ENCODE measurements at regions not wholly inside any gene's neighbourhood (a gene's known extent, or its start where the extent isn't known, plus 50 kb on each side); places are given as distances from the start of the nearest gene placed in this dataset.
A peak's percentile ranks its signal among the peaks of the same experiment; 100 is the strongest.
"Not testable (repeated sequence)": the region's sequence is repeated elsewhere in the genome, so short reads cannot be mapped to it uniquely, and the experiment has no call there.

GRCh38 chr1:29804181-29804899 lies 568.0 kb downstream of the PTPRU start:
- DNase-seq, result no peak

- no peak for DNase-seq
These were observed 567.2 kb downstream of the PTPRU start for GRCh38 chr1:29803486-29803885.

DNA sequence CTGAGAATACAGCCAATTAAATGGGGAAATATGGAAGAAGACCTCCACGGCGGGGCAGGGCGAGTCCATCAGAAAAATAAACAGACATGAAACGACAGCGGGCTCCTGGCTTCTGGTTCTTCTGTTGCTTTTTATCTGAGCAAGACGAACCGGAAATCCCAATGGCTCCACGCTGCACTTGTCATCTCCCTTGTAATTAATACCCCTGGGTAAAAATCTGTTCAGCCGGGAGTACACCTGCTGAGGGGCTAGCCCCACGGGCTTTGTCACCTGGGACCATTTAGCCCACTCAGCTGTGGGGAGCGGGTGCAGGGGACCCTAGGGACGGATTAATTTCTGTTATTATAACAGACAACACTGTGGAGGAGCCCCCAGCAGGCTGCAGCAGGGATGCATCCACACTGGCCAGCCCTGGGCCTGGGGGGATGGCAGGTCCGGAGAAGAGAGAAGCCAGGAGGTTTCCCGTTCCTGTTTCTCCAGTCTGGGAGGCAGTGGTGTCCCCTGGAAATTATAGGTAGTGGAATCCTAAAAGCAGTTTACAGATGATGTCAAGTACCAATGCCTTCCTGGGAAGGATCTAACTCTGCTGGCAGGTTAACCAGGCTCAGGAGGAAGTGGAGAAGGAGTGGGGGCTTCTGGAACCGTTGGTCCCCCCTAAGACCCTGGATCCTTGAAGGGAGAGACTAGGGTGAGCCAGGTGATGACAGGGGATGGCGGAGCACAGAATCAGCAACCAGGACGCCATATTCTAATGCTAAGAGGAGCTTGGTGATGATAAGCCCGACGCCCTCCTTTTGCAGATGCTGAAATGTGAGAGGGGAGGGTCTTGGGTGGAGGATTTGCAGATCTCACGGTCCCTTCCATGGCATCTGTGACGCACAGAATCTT lies 566.1 kb downstream of the PTPRU start:
- no peak for DNase-seq

DNA sequence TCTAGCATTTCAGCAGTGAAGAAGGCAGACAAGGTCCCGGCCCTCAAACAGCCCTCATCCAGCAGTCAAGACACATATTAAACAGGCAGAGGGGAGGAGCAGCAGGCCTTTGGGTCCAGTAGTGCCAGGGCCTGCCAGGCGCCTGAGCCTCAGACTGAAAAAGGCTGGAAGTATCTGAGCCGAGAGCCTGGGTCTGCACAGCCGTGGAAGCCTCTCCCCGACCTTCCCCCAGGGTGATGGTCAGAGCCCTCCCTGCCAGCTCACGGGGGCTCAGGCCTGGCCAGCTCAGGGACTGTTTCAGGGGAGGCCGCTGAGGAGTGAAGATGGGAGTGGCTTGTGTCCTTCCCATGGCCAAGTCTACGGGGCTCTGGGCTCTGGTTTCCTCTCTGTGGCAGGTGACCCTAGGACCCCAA lies 565.2 kb downstream of the PTPRU start:
- no peak for DNase-seq

DNA sequence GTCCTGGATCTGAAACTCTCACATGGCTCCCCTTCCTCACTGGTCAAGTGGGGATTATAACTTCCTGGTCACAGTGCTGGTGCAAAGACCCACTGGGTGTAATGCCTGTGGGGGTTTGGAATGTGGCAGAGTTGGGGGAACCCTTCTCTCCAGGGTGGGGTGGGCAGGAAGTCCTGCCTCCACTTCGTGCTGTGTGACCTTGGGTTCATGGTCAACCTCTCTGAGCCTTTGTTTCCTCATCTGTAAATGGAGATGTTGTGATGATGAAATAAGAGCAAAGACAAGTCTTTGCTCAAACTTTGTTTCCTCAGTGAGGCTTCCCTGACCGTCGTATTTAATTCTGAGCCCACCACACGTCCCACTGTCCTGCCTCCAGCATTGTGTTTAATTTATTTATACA lies 564.7 kb downstream of the PTPRU start:
- DNase-seq, result no peak

DNA sequence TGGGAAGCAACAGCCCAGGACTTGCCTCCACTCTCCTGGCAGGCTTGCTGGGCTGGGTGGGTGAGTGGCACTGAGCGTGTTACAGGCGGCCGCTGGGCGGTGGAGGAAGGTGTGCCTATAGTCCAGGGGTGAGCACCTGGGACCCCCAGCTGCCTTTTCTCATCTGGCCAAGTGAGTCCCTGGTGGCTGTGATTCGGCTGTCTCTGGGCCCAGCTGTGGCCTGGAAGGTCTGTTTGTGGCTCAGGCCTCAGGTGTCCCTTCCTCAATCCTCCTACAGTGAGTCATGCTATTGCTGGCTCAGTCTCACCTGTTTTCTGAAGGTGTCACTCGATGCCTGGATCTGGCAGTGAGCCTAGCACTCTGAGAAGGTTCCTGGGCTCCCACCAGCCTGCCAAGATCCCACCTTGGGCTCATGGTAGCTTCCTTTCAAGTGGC lies 564.2 kb downstream of the PTPRU start:
- DNase-seq, result no peak

GRCh38 chr1:29800120-29800519 lies 563.8 kb downstream of the PTPRU start:
- no peak for DNase-seq

DNA sequence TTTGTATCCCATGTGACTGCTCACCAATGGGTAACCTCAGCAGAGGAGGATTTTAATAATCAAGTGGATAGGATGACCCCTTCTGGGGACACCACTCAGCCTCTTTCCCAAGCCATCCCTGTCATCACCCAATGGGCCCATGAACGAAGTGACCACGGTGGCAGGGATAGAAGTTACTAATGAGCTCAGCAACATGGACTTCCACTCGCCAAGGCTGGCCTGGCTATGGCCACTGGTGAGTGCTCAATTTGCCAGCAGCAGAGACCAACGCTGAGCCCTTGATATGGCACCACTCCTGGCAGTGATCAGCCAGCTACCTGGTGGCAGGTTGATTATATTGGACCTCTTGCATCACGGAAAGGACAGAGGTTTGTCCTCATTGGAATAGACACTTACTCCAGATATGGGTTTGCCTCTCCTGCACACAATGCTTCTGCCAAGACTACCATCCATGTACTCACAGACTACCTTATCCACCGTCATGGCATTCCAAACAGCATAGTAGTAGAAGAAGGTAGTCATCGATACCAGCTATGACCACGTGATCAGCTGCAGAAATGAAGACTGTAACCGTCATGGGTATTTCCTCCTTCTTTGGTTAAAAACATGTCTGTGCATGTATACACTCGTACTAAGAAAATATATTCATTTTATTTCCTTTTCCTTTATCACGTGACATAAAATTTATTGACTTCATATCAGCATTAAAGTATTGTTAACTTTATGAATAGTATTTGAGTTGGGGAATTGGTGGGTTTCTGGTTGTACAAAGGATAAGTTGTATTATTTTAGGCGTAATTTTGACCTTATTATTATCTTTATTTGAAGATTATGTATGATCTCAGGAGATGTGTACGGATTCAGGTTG lies 562.6 kb downstream of the PTPRU start:
- DNase-seq, result no peak

GRCh38 chr1:29797125-29797524 lies 560.8 kb downstream of the PTPRU start:
- not testable (repeated sequence) for DNase-seq

- not testable (repeated sequence) for DNase-seq
These were observed 559.6 kb downstream of the PTPRU start for GRCh38 chr1:29795965-29796364.

- no peak for DNase-seq
These were observed 557.5 kb downstream of the PTPRU start for GRCh38 chr1:29793653-29794348.

DNA sequence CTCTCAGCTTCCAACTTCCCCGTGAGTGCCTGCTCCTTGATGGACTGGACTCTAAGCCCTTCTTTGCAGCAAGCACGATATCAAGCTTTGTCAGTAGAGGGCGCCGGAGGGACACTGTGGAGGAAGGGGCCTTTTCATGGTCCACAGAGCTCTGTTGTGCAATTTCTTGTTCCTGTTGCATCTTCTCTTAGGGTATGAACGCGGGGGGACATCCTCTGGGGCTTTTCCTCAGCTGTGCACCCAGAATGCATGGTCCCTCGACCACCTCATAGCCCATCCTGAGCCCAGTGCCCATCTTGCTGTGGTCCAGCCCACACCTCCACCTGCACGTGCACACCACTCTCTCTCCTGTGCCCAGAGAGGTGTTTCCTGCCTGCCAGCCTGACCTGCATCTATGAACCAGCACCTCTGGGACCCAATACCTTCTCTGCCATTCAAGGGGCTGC lies 556.8 kb downstream of the PTPRU start:
- peak; percentile 59 for DNase-seq

- no peak for DNase-seq
These were observed 553.6 kb downstream of the PTPRU start for GRCh38 chr1:29789910-29790247.

GRCh38 chr1:29789221-29789909 lies 553.0 kb downstream of the PTPRU start:
- no peak for DNase-seq

DNA sequence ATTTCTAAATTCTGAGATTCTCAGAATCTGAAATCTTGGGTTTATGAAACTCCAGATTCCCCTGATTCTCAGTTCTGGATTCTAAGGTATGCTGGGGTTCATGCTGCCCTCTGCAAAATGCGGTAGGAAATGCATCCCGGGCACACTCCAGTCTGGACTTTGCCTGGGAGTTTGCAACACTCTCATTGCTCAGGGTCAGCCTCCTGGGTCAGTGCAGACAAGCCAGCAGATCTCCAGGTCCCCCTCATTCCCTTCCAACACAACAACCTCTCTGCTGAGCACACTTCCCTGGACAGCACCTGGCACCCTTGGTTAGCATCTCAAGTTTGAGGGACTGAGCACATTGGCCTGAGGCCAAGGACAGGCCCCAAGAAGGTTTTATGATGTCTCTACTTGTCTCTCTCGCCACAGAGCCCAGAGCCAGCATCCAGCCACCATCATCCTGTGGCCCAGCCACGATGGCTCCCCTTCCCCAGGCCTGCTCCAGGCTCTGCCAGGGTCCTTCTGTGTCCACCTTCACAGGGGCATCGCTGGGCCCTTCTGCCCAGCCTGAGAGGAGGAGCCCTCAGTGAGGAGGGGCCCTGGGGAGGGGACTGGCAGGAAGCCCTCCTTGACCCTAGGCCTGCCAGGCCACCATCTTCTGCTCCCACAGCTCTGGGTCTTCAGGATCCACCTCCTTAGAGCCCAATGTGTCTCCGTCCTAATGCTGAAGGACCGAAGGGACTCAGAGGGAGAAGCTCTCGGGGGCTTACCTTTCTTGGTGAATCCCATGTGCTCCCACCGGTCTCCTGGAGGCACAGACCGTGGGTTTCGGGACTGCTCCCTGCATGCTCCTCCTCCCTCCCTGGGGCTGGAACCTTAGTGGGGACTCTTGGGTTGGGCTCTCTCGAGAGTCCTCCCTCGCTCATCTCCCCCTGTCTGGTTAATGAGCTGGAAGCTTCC lies 550.7 kb downstream of the PTPRU start:
- no peak for DNase-seq

- no peak for DNase-seq
These were observed 549.9 kb downstream of the PTPRU start for GRCh38 chr1:29786195-29786594.

DNA sequence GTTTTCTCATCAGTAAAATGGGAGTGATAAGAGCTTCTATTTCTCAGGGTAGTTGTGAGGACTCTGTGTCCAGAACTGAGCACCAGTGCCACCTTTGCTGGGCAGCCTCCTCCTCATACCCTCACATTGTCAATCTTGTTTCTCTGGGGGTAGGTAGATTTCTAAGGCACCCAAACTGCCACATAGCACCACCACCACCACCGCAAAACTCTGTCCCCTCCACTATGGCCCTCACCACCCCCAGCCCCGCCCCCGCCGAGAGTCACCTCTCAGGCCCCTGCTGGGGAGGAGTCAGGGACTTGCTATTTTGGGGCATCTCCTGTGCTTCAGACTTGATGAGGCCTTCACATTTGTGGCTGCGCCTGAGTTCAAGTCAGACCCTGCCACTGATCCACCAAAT lies 549.2 kb downstream of the PTPRU start:
- DNase-seq, result no peak

DNA sequence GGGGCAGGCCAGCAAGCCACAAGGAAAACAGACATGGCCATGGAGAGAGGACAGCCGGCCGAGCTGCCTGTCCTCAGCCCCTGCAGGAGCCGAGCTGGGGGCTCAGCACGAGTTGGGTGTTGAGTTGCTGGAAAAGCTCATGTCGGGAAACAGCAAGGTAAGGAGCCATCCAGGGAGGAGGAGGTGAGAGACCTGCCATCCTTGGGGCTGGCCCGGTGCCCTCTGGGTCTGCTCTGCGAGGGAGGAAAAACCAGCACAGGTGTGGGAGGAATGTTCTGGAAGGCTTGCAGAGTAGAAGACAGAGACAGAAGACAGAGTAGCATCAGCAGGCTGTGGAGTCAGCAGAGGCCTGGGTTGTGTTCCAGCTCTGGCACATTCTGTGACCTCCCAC lies 548.8 kb downstream of the PTPRU start:
- DNase-seq, result no peak

GRCh38 chr1:29784276-29785136 lies 548.2 kb downstream of the PTPRU start:
- no peak for DNase-seq

All from hindlimb muscle (tissue), 1 donor.